IMR-90 (cell line): ENCODE measurements at regions not wholly inside any gene's neighbourhood (a gene's known extent, or its start where the extent isn't known, plus 50 kb on each side); places are given as distances from the start of the nearest gene placed in this dataset.

Experiments used
- ATAC-seq: fragments of 200-7000 bp; cut with Tn5 transposase; 2 replicates; pipeline ENCODE4 v1.9.1; 2020; ENCODE audit warnings: low read depth, mild to moderate bottlenecking, moderate library complexity
- BruUV-seq: library from RNA; stranded (reverse); fragments of 400-500 nt; replicated peaks from 2 replicates; lab custom pipeline; 2021; lab: Mats Ljungman, UMichigan
- CTCF ChIA-PET: fragments of 300-600 bp; formaldehyde crosslinking; extraction: SDS; loops from one replicate; lab custom pipeline; 2021; ENCODE audit warnings: antibody characterized with exemption; lab: Yijun Ruan, JAX
- POLR2A ChIA-PET: fragments of 300-600 bp; sonication (Branson Sonifier 250); formaldehyde crosslinking; loops from one replicate; lab custom pipeline; 2022; ENCODE audit warnings: antibody characterized with exemption; ENCODE audit not compliant: unreplicated experiment; lab: Charles Lee
- DNase-seq: peaks from one replicate; pipeline ENCODE4 v3.0.0; 2013
- H2AFZ ChIP-seq: replicated peaks from 2 replicates; pipeline ENCODE3; 2013; ENCODE audit warnings: low read length, mild to moderate bottlenecking; ENCODE audit not compliant: poor library complexity
- H2AK5ac ChIP-seq: 2 replicates; pipeline ENCODE4 v1.6.1; 2013; ENCODE audit warnings: low read depth, low read length, inconsistent platforms
- H2AK9ac ChIP-seq: replicated peaks from 2 replicates; pipeline ENCODE3; 2013; ENCODE audit warnings: mild to moderate bottlenecking, low read depth, low read length, moderate library complexity; ENCODE audit not compliant: poor library complexity
- H2BK120ac ChIP-seq: 2 replicates; pipeline ENCODE4 v1.6.1; 2013; ENCODE audit warnings: low read depth, low read length, inconsistent platforms
- H2BK15ac ChIP-seq: 3 replicates; pipeline ENCODE4 v1.6.1; 2013; ENCODE audit warnings: low read depth, low read length, inconsistent platforms
- H2BK20ac ChIP-seq: 2 replicates; pipeline ENCODE4 v1.6.1; 2013; ENCODE audit warnings: low read depth, mild to moderate bottlenecking, inconsistent platforms, low read length, moderate library complexity
- H2BK5ac ChIP-seq: 2 replicates; pipeline ENCODE4 v1.6.1; 2013; ENCODE audit warnings: mild to moderate bottlenecking, low read depth, low read length, inconsistent platforms; ENCODE audit not compliant: poor library complexity, severe bottlenecking
- H3K14ac ChIP-seq: replicated peaks from 2 replicates; pipeline ENCODE4 v1.6.1; 2013; ENCODE audit warnings: low read depth, low read length, inconsistent platforms
- H3K18ac ChIP-seq: 2 replicates; pipeline ENCODE4 v1.6.1; 2013; ENCODE audit warnings: low read depth, low read length, control low read depth
- H3K23ac ChIP-seq: 2 replicates; pipeline ENCODE4 v1.6.1; 2013; ENCODE audit warnings: low read depth, low read length, inconsistent platforms
- H3K27ac ChIP-seq: 2 replicates; pipeline ENCODE4 v1.5.1; 2013; ENCODE audit warnings: mild to moderate bottlenecking, control low read depth, low read length; ENCODE audit not compliant: insufficient read depth
- H3K27me3 ChIP-seq: 2 replicates; pipeline ENCODE4 v1.6.1; 2013; ENCODE audit warnings: low read length; ENCODE audit not compliant: control insufficient read depth, insufficient read depth
- H3K36me3 ChIP-seq: 2 replicates; pipeline ENCODE4 v1.6.1; 2013; ENCODE audit warnings: low read length, mixed read lengths; ENCODE audit not compliant: control insufficient read depth, insufficient read depth
- H3K4ac ChIP-seq: 2 replicates; pipeline ENCODE4 v1.6.1; 2013; ENCODE audit warnings: low read depth, low read length, inconsistent platforms
- H3K4me1 ChIP-seq: 2 replicates; pipeline ENCODE4 v1.6.1; 2013; ENCODE audit warnings: low read length, mixed read lengths; ENCODE audit not compliant: control insufficient read depth, insufficient read depth
- H3K4me2 ChIP-seq: 2 replicates; pipeline ENCODE4 v1.6.1; 2013; ENCODE audit warnings: low read depth, mild to moderate bottlenecking, control low read depth, low read length, moderate library complexity
- H3K4me3 ChIP-seq: 2 replicates; pipeline ENCODE4 v1.5.1; 2013; ENCODE audit warnings: low read depth, mild to moderate bottlenecking, control low read depth, low read length, moderate library complexity; ENCODE audit not compliant: insufficient read depth
- H3K56ac ChIP-seq: 2 replicates; pipeline ENCODE4 v1.6.1; 2013; ENCODE audit warnings: low read length, inconsistent platforms; ENCODE audit not compliant: insufficient read depth; ENCODE audit errors: extremely low read depth
- H3K79me1 ChIP-seq, 2 experiments: 2 replicates each; pipeline ENCODE4 v1.6.1; 2013; ENCODE audit warnings: low read length in 2 of 2, inconsistent platforms in 1 of 2, low read depth in 1 of 2
- H3K9ac ChIP-seq: 2 replicates; pipeline ENCODE4 v1.6.1; 2013; ENCODE audit warnings: low read depth, low read length, control low read depth
- H3K9me1 ChIP-seq: 2 replicates; pipeline ENCODE4 v1.6.1; 2013; ENCODE audit warnings: low read length, inconsistent platforms; ENCODE audit not compliant: insufficient read depth
- H3K9me3 ChIP-seq: 2 replicates; pipeline ENCODE4 v1.6.1; 2013; ENCODE audit warnings: low read length; ENCODE audit not compliant: control insufficient read depth, insufficient read depth
- H4K20me1 ChIP-seq: 2 replicates; pipeline ENCODE4 v1.6.1; 2013; ENCODE audit warnings: low read length, inconsistent platforms; ENCODE audit not compliant: insufficient read depth
- H4K5ac ChIP-seq: 2 replicates; pipeline ENCODE4 v1.6.1; 2013; ENCODE audit warnings: mild to moderate bottlenecking, low read depth, low read length, control low read depth
- H4K8ac ChIP-seq, 2 experiments: 2 replicates each; pipeline ENCODE4 v1.6.1; 2013; ENCODE audit warnings: low read depth in 2 of 2, low read length in 2 of 2, control low read depth in 1 of 2, inconsistent platforms in 1 of 2
- H4K91ac ChIP-seq: 2 replicates; pipeline ENCODE4 v1.6.1; 2013; ENCODE audit warnings: low read depth, low read length, inconsistent platforms; ENCODE audit not compliant: insufficient read depth
- CEBPB ChIP-seq: IDR thresholded peaks from 2 replicates; pipeline ENCODE4 v1.6.1; 2012; ENCODE audit warnings: low read depth, low read length, improper control_type of control experiment
- CHD1 ChIP-seq: IDR thresholded peaks from 2 replicates; pipeline ENCODE4 v1.6.1; 2012; ENCODE audit warnings: low read depth, low read length, improper control_type of control experiment
- MXI1 ChIP-seq: IDR thresholded peaks from 2 replicates; pipeline ENCODE4 v1.6.1; 2012; ENCODE audit warnings: low read depth, mild to moderate bottlenecking, low read length, moderate library complexity, borderline replicate concordance
- NFE2L2 ChIP-seq: fragments of 150-350 bp; IDR thresholded peaks from 2 replicates; pipeline ENCODE4 v1.6.1; 2016; ENCODE audit warnings: low read depth, mild to moderate bottlenecking, low read length
- POLR2A ChIP-seq: IDR thresholded peaks from 2 replicates; pipeline ENCODE4 v1.6.1; 2012; ENCODE audit warnings: mild to moderate bottlenecking, low read depth, low read length
- RAD21 ChIP-seq: IDR thresholded peaks from 2 replicates; pipeline ENCODE4 v1.6.1; 2012; ENCODE audit warnings: low read length, improper control_type of control experiment
- RCOR1 ChIP-seq: IDR thresholded peaks from 2 replicates; pipeline ENCODE4 v1.6.1; 2012; ENCODE audit warnings: mild to moderate bottlenecking, low read length, improper control_type of control experiment; ENCODE audit not compliant: insufficient replicate concordance
- RFX5 ChIP-seq: IDR thresholded peaks from 2 replicates; pipeline ENCODE4 v1.8.0; 2012; ENCODE audit warnings: low read depth, mild to moderate bottlenecking, low read length, moderate library complexity
- SMC3 ChIP-seq: fragments of 150-350 bp; IDR thresholded peaks from 2 replicates; pipeline ENCODE4 v1.6.1; 2016; ENCODE audit warnings: low read depth, mild to moderate bottlenecking, antibody characterized with exemption, low read length, moderate library complexity
- WGBS, 2 experiments: methylation state at CpG; one replicate each; pipeline versions ENCODE4 v1.1.5 to v1.1.7; 2013; ENCODE audit warnings: missing lambda C conversion rate in 2 of 2; ENCODE audit not compliant: insufficient read length in 1 of 2; ENCODE audit errors: extremely low coverage in 2 of 2; 5-methylcytosine and 5-hydroxymethylcytosine counted together
- dilution Hi-C: fragments of 300-500 bp; cut with HindIII; formaldehyde crosslinking; loops from one replicate; pipeline ENCODE4 v1.14.3; 2018; ENCODE audit warnings: low sequenced_read_pairs; ENCODE audit not compliant: unreplicated experiment
- in situ Hi-C: fragments of 300-500 bp; cut with MboI; formaldehyde crosslinking; loops from 3 replicates; pipeline ENCODE4 v1.14.3; 2019; ENCODE audit warnings: low sequenced_read_pairs, inconsistent platforms, mixed read lengths
- intact Hi-C: fragments of 100-400 bp; cut with micrococcal nuclease; formaldehyde crosslinking; loops from 2 replicates; pipeline ENCODE4 v1.10.0; 2022
- TF ChIP-seq, protein P1 (sequence below): conservative IDR thresholded peaks from 2 replicates; pipeline ENCODE4 v1.5.1; 2012; ENCODE audit warnings: mild to moderate bottlenecking, low read depth, low read length, improper control_type of control experiment

DNA sequence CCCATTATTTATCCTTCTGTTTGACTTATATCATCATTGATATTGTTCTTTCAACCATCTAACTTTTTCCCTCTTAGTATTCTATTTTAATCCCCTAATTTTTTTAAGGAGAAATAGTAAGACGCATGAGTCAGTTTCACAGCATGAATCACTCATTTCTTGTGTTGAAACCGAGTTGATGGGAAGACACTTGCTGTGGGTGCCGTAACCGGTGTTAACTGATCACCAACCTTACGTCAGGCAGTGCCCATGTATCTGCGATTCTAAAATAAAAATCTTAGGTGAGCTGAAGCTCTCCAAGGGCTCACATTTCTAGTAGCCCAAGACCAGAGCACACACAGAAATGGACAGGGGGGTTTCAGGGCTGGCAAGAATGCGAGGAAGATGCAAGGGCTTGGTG, 348.1 kb downstream of the GALR1 start:
- Histone ChIP-seq H2AK5ac (no peak overlapping the region), H2BK120ac (no peak overlapping the region), H2BK15ac (no peak overlapping the region), H3K79me1 (no peaks in the 10 kb centered on the region), H3K36me3 (no peaks in the 10 kb centered on the region), H3K18ac (no peak overlapping the region), H3K14ac (no peak overlapping the region), H3K9me1 (no peaks in the 10 kb centered on the region), H4K5ac (no peak overlapping the region), H2AFZ (no peak overlapping the region), H3K9ac (no peak overlapping the region), H2AK9ac (no peak overlapping the region), H3K4me3 (no peak overlapping the region), H3K9me3 (peaks cover 22% of the 10 kb centered on the region), H4K91ac (no peak overlapping the region), H3K4ac (no peak overlapping the region), H2BK20ac (no peak overlapping the region), H4K20me1 (no peaks in the 10 kb centered on the region), H2BK5ac (no peak overlapping the region), H3K23ac (no peak overlapping the region), H4K8ac (no peak overlapping the region), H3K27ac (no peak overlapping the region), H3K27me3 (no peaks in the 10 kb centered on the region), H3K4me2 (no peak overlapping the region), H3K56ac (no peak overlapping the region), H3K4me1 (no peaks in the 10 kb centered on the region)
- no CpG with 5 or more reads among the region's 7 CpGs for WGBS, 2 experiments
- ChIA-PET CTCF (no interaction called here), POLR2A (no interaction called here)
- dilution Hi-C loops (no loop called here), intact Hi-C loops (no loop called here), in situ Hi-C loops (no loop called here)
- no peak for ATAC-seq
- no TSS peak for BruUV-seq
- TF ChIP-seq RFX5 (no peak), NFE2L2 (no peak), SMC3 (no peak), CHD1 (no peak), RAD21 (no peak), POLR2A (no peak), RCOR1 (no peak), CEBPB (no peak), MXI1 (no peak)
- TF ChIP-seq, protein P1, sequence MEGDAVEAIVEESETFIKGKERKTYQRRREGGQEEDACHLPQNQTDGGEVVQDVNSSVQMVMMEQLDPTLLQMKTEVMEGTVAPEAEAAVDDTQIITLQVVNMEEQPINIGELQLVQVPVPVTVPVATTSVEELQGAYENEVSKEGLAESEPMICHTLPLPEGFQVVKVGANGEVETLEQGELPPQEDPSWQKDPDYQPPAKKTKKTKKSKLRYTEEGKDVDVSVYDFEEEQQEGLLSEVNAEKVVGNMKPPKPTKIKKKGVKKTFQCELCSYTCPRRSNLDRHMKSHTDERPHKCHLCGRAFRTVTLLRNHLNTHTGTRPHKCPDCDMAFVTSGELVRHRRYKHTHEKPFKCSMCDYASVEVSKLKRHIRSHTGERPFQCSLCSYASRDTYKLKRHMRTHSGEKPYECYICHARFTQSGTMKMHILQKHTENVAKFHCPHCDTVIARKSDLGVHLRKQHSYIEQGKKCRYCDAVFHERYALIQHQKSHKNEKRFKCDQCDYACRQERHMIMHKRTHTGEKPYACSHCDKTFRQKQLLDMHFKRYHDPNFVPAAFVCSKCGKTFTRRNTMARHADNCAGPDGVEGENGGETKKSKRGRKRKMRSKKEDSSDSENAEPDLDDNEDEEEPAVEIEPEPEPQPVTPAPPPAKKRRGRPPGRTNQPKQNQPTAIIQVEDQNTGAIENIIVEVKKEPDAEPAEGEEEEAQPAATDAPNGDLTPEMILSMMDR: no peak
- no peak for DNase-seq
